IMR-90 (cell line): ENCODE measurements at regions not wholly inside any gene's neighbourhood (a gene's known extent, or its start where the extent isn't known, plus 50 kb on each side); places are given as distances from the start of the nearest gene placed in this dataset.

Source experiments
- ATAC-seq: fragments of 200-7000 bp; cut with Tn5 transposase; 2 replicates; pipeline ENCODE4 v1.9.1; 2020; ENCODE audit warnings: low read depth, mild to moderate bottlenecking, moderate library complexity
- BruUV-seq: library from RNA; stranded (reverse); fragments of 400-500 nt; replicated peaks from 2 replicates; lab custom pipeline; 2021; lab: Mats Ljungman, UMichigan
- CTCF ChIA-PET: fragments of 300-600 bp; formaldehyde crosslinking; extraction: SDS; loops from one replicate; lab custom pipeline; 2021; ENCODE audit warnings: antibody characterized with exemption; lab: Yijun Ruan, JAX
- POLR2A ChIA-PET: fragments of 300-600 bp; sonication (Branson Sonifier 250); formaldehyde crosslinking; loops from one replicate; lab custom pipeline; 2022; ENCODE audit warnings: antibody characterized with exemption; ENCODE audit not compliant: unreplicated experiment; lab: Charles Lee
- DNase-seq: peaks from one replicate; pipeline ENCODE4 v3.0.0; 2013
- H2AFZ ChIP-seq: replicated peaks from 2 replicates; pipeline ENCODE3; 2013; ENCODE audit warnings: low read length, mild to moderate bottlenecking; ENCODE audit not compliant: poor library complexity
- H2AK5ac ChIP-seq: 2 replicates; pipeline ENCODE4 v1.6.1; 2013; ENCODE audit warnings: low read depth, low read length, inconsistent platforms
- H2AK9ac ChIP-seq: replicated peaks from 2 replicates; pipeline ENCODE3; 2013; ENCODE audit warnings: mild to moderate bottlenecking, low read depth, low read length, moderate library complexity; ENCODE audit not compliant: poor library complexity
- H2BK120ac ChIP-seq: 2 replicates; pipeline ENCODE4 v1.6.1; 2013; ENCODE audit warnings: low read depth, low read length, inconsistent platforms
- H2BK15ac ChIP-seq: 3 replicates; pipeline ENCODE4 v1.6.1; 2013; ENCODE audit warnings: low read depth, low read length, inconsistent platforms
- H2BK20ac ChIP-seq: 2 replicates; pipeline ENCODE4 v1.6.1; 2013; ENCODE audit warnings: low read depth, mild to moderate bottlenecking, inconsistent platforms, low read length, moderate library complexity
- H2BK5ac ChIP-seq: 2 replicates; pipeline ENCODE4 v1.6.1; 2013; ENCODE audit warnings: mild to moderate bottlenecking, low read depth, low read length, inconsistent platforms; ENCODE audit not compliant: poor library complexity, severe bottlenecking
- H3K14ac ChIP-seq: replicated peaks from 2 replicates; pipeline ENCODE4 v1.6.1; 2013; ENCODE audit warnings: low read depth, low read length, inconsistent platforms
- H3K18ac ChIP-seq: 2 replicates; pipeline ENCODE4 v1.6.1; 2013; ENCODE audit warnings: low read depth, low read length, control low read depth
- H3K23ac ChIP-seq: 2 replicates; pipeline ENCODE4 v1.6.1; 2013; ENCODE audit warnings: low read depth, low read length, inconsistent platforms
- H3K27ac ChIP-seq: 2 replicates; pipeline ENCODE4 v1.5.1; 2013; ENCODE audit warnings: mild to moderate bottlenecking, control low read depth, low read length; ENCODE audit not compliant: insufficient read depth
- H3K27me3 ChIP-seq: 2 replicates; pipeline ENCODE4 v1.6.1; 2013; ENCODE audit warnings: low read length; ENCODE audit not compliant: control insufficient read depth, insufficient read depth
- H3K36me3 ChIP-seq: 2 replicates; pipeline ENCODE4 v1.6.1; 2013; ENCODE audit warnings: low read length, mixed read lengths; ENCODE audit not compliant: control insufficient read depth, insufficient read depth
- H3K4ac ChIP-seq: 2 replicates; pipeline ENCODE4 v1.6.1; 2013; ENCODE audit warnings: low read depth, low read length, inconsistent platforms
- H3K4me1 ChIP-seq: 2 replicates; pipeline ENCODE4 v1.6.1; 2013; ENCODE audit warnings: low read length, mixed read lengths; ENCODE audit not compliant: control insufficient read depth, insufficient read depth
- H3K4me2 ChIP-seq: 2 replicates; pipeline ENCODE4 v1.6.1; 2013; ENCODE audit warnings: low read depth, mild to moderate bottlenecking, control low read depth, low read length, moderate library complexity
- H3K4me3 ChIP-seq: 2 replicates; pipeline ENCODE4 v1.5.1; 2013; ENCODE audit warnings: low read depth, mild to moderate bottlenecking, control low read depth, low read length, moderate library complexity; ENCODE audit not compliant: insufficient read depth
- H3K56ac ChIP-seq: 2 replicates; pipeline ENCODE4 v1.6.1; 2013; ENCODE audit warnings: low read length, inconsistent platforms; ENCODE audit not compliant: insufficient read depth; ENCODE audit errors: extremely low read depth
- H3K79me1 ChIP-seq, 2 experiments: 2 replicates each; pipeline ENCODE4 v1.6.1; 2013; ENCODE audit warnings: low read length in 2 of 2, inconsistent platforms in 1 of 2, low read depth in 1 of 2
- H3K9ac ChIP-seq: 2 replicates; pipeline ENCODE4 v1.6.1; 2013; ENCODE audit warnings: low read depth, low read length, control low read depth
- H3K9me1 ChIP-seq: 2 replicates; pipeline ENCODE4 v1.6.1; 2013; ENCODE audit warnings: low read length, inconsistent platforms; ENCODE audit not compliant: insufficient read depth
- H3K9me3 ChIP-seq: 2 replicates; pipeline ENCODE4 v1.6.1; 2013; ENCODE audit warnings: low read length; ENCODE audit not compliant: control insufficient read depth, insufficient read depth
- H4K20me1 ChIP-seq: 2 replicates; pipeline ENCODE4 v1.6.1; 2013; ENCODE audit warnings: low read length, inconsistent platforms; ENCODE audit not compliant: insufficient read depth
- H4K5ac ChIP-seq: 2 replicates; pipeline ENCODE4 v1.6.1; 2013; ENCODE audit warnings: mild to moderate bottlenecking, low read depth, low read length, control low read depth
- H4K8ac ChIP-seq, 2 experiments: 2 replicates each; pipeline ENCODE4 v1.6.1; 2013; ENCODE audit warnings: low read depth in 2 of 2, low read length in 2 of 2, control low read depth in 1 of 2, inconsistent platforms in 1 of 2
- H4K91ac ChIP-seq: 2 replicates; pipeline ENCODE4 v1.6.1; 2013; ENCODE audit warnings: low read depth, low read length, inconsistent platforms; ENCODE audit not compliant: insufficient read depth
- BHLHE40 ChIP-seq: fragments of 150-350 bp; IDR thresholded peaks from 2 replicates; pipeline ENCODE4 v1.6.1; 2016; ENCODE audit warnings: mild to moderate bottlenecking, low read depth, low read length
- CEBPB ChIP-seq: IDR thresholded peaks from 2 replicates; pipeline ENCODE4 v1.6.1; 2012; ENCODE audit warnings: low read depth, low read length, improper control_type of control experiment
- CHD1 ChIP-seq: IDR thresholded peaks from 2 replicates; pipeline ENCODE4 v1.6.1; 2012; ENCODE audit warnings: low read depth, low read length, improper control_type of control experiment
- CTCF ChIP-seq: conservative IDR thresholded peaks from 2 replicates; pipeline ENCODE4 v1.5.1; 2012; ENCODE audit warnings: mild to moderate bottlenecking, low read depth, low read length, improper control_type of control experiment
- ELK1 ChIP-seq: fragments of 150-350 bp; IDR thresholded peaks from 2 replicates; pipeline ENCODE4 v1.6.1; 2016; ENCODE audit warnings: low read depth, mild to moderate bottlenecking, low read length, moderate library complexity, borderline replicate concordance
- MAFK ChIP-seq: IDR thresholded peaks from 2 replicates; pipeline ENCODE4 v1.6.1; 2012; ENCODE audit warnings: low read depth, low read length, improper control_type of control experiment
- MAZ ChIP-seq: IDR thresholded peaks from 2 replicates; pipeline ENCODE4 v1.6.1; 2012; ENCODE audit warnings: low read depth, mild to moderate bottlenecking, low read length, improper control_type of control experiment, moderate library complexity, borderline replicate concordance
- MXI1 ChIP-seq: IDR thresholded peaks from 2 replicates; pipeline ENCODE4 v1.6.1; 2012; ENCODE audit warnings: low read depth, mild to moderate bottlenecking, low read length, moderate library complexity, borderline replicate concordance
- NFE2L2 ChIP-seq: fragments of 150-350 bp; IDR thresholded peaks from 2 replicates; pipeline ENCODE4 v1.6.1; 2016; ENCODE audit warnings: low read depth, mild to moderate bottlenecking, low read length
- POLR2A ChIP-seq: IDR thresholded peaks from 2 replicates; pipeline ENCODE4 v1.6.1; 2012; ENCODE audit warnings: mild to moderate bottlenecking, low read depth, low read length
- RAD21 ChIP-seq: IDR thresholded peaks from 2 replicates; pipeline ENCODE4 v1.6.1; 2012; ENCODE audit warnings: low read length, improper control_type of control experiment
- RCOR1 ChIP-seq: IDR thresholded peaks from 2 replicates; pipeline ENCODE4 v1.6.1; 2012; ENCODE audit warnings: mild to moderate bottlenecking, low read length, improper control_type of control experiment; ENCODE audit not compliant: insufficient replicate concordance
- RFX5 ChIP-seq: IDR thresholded peaks from 2 replicates; pipeline ENCODE4 v1.8.0; 2012; ENCODE audit warnings: low read depth, mild to moderate bottlenecking, low read length, moderate library complexity
- SMC3 ChIP-seq: fragments of 150-350 bp; IDR thresholded peaks from 2 replicates; pipeline ENCODE4 v1.6.1; 2016; ENCODE audit warnings: low read depth, mild to moderate bottlenecking, antibody characterized with exemption, low read length, moderate library complexity
- WGBS, 2 experiments: methylation state at CpG; one replicate each; pipeline versions ENCODE4 v1.1.5 to v1.1.7; 2013; ENCODE audit warnings: missing lambda C conversion rate in 2 of 2; ENCODE audit not compliant: insufficient read length in 1 of 2; ENCODE audit errors: extremely low coverage in 2 of 2; 5-methylcytosine and 5-hydroxymethylcytosine counted together
- dilution Hi-C: fragments of 300-500 bp; cut with HindIII; formaldehyde crosslinking; loops from one replicate; pipeline ENCODE4 v1.14.3; 2018; ENCODE audit warnings: low sequenced_read_pairs; ENCODE audit not compliant: unreplicated experiment
- in situ Hi-C: fragments of 300-500 bp; cut with MboI; formaldehyde crosslinking; loops from 3 replicates; pipeline ENCODE4 v1.14.3; 2019; ENCODE audit warnings: low sequenced_read_pairs, inconsistent platforms, mixed read lengths
- intact Hi-C: fragments of 100-400 bp; cut with micrococcal nuclease; formaldehyde crosslinking; loops from 2 replicates; pipeline ENCODE4 v1.10.0; 2022

GRCh38 chr10:43971306-43971705 lies 322.6 kb upstream of the ZNF32 start:
- Histone ChIP-seq H2BK120ac (no peak overlapping the region), H2BK15ac (no peak overlapping the region), H3K9me3 (no peaks in the 10 kb centered on the region), H4K8ac (no peak overlapping the region), H3K18ac (no peak overlapping the region), H3K4ac (no peak overlapping the region), H3K27me3 (peaks cover 22% of the 10 kb centered on the region), H3K79me1 (no peaks in the 10 kb centered on the region), H4K20me1 (no peaks in the 10 kb centered on the region), H2AFZ (no peak overlapping the region), H3K27ac (no peak overlapping the region), H3K23ac (no peak overlapping the region), H3K9ac (no peak overlapping the region), H4K5ac (no peak overlapping the region), H3K4me2 (no peak overlapping the region), H3K36me3 (no peaks in the 10 kb centered on the region), H3K56ac (no peak overlapping the region), H2BK5ac (no peak overlapping the region), H2AK9ac (no peak overlapping the region), H3K4me1 (no peaks in the 10 kb centered on the region), H3K4me3 (no peak overlapping the region), H3K14ac (no peak overlapping the region), H2AK5ac (no peak overlapping the region), H3K9me1 (no peaks in the 10 kb centered on the region), H2BK20ac (no peak overlapping the region), H4K91ac (no peak overlapping the region)
- intact Hi-C loops (no loop called here), in situ Hi-C loops (no loop called here), dilution Hi-C loops (no loop called here)
- TF ChIP-seq CEBPB (no peak), RAD21 (no peak), MAFK (no peak), RCOR1 (no peak), MXI1 (no peak), CTCF (no peak), CHD1 (no peak), NFE2L2 (no peak), POLR2A (no peak), BHLHE40 (no peak), MAZ (no peak), SMC3 (no peak), ELK1 (no peak), RFX5 (no peak)
- POLR2A ChIA-PET = no interaction called here
- no peak for ATAC-seq
- WGBS, 2 experiments = 100% methylated on average over 1 of the region's 5 CpGs; no CpG with 5 or more reads in 1 of the 2 experiments
- CTCF ChIA-PET = no interaction called here
- no TSS peak for BruUV-seq
- DNase-seq = no peak
